Ascending aorta (tissue), 2 donors: ENCODE measurements at regions not wholly inside any gene's neighbourhood (a gene's known extent, or its start where the extent isn't known, plus 50 kb on each side); places are given as distances from the start of the nearest gene placed in this dataset.

ENCODE experiments used
- DNase-seq, 2 donors: peaks; one replicate each; pipeline ENCODE4 v3.0.0-alpha.2; 2019; ENCODE audit warnings: low spot score in 2 of 2
- H3K27ac ChIP-seq, 2 donors: fragments of 200-600 bp; sonication (generic); one replicate each; pipeline ENCODE4 v1.5.1; 2016 to 2017; ENCODE audit warnings: mild to moderate bottlenecking in 1 of 2
- H3K27me3 ChIP-seq: fragments of 200-600 bp; sonication (generic); one replicate; pipeline ENCODE4 v1.5.1; 2017
- H3K36me3 ChIP-seq, 2 donors: fragments of 200-600 bp; sonication (generic); one replicate each; pipeline ENCODE4 v1.5.1; 2016
- H3K4me1 ChIP-seq, 2 donors: fragments of 200-600 bp; sonication (generic); one replicate each; pipeline ENCODE4 v1.5.1; 2016 to 2017; ENCODE audit warnings: mild to moderate bottlenecking in 1 of 2
- H3K4me3 ChIP-seq, 2 donors: fragments of 200-600 bp; sonication (generic); one replicate each; pipeline ENCODE4 v1.5.1; 2016 to 2017; ENCODE audit warnings: mild to moderate bottlenecking in 1 of 2
- H3K9me3 ChIP-seq, 2 donors: fragments of 200-600 bp; sonication (generic); one replicate each; pipeline ENCODE4 v1.5.1; 2016
- CTCF ChIP-seq, 3 experiments: fragments of 200-600 bp in 2 of 3; fragments of 450-650 bp in 1 of 3; sonication (generic) in 2 of 3; IDR thresholded peaks; one replicate each; pipeline ENCODE4 v1.5.1; 2016 to 2019; ENCODE audit warnings: antibody characterized with exemption in 3 of 3, mild to moderate bottlenecking in 1 of 3, moderate library complexity in 1 of 3
- intact Hi-C: fragments of 100-400 bp; cut with DNase I; formaldehyde crosslinking; loops from one replicate; pipeline ENCODE4 v1.15.1; 2023

GRCh38 chr16:86808863-86809444, 230.6 kb downstream of the FOXL1 start:
- Histone ChIP-seq H3K4me3 (no peak overlapping the region), H3K27me3 (no peaks in the 10 kb centered on the region), H3K27ac (no peak overlapping the region), H3K36me3 (no peaks in the 10 kb centered on the region), H3K9me3 (no peaks in the 10 kb centered on the region), H3K4me1 (no peaks in the 10 kb centered on the region)
- no peak for DNase-seq
- TF ChIP-seq CTCF (IDR thresholded peaks at IDR 0.05): no peak
- intact Hi-C loops: no loop called here

- Histone ChIP-seq H3K4me3 (no peak overlapping the region), H3K9me3 (no peaks in the 10 kb centered on the region), H3K4me1 (no peaks in the 10 kb centered on the region), H3K27ac (no peak overlapping the region), H3K36me3 (no peaks in the 10 kb centered on the region), H3K27me3 (no peaks in the 10 kb centered on the region)
- intact Hi-C loops: no loop called here
- DNase-seq: no peak
- no peak for TF ChIP-seq CTCF (IDR thresholded peaks at IDR 0.05)
These were observed 231.2 kb downstream of the FOXL1 start for GRCh38 chr16:86809458-86809955.

- no peaks in the 10 kb centered on the region for H3K9me3 ChIP-seq
- intact Hi-C loops: no loop called here
- no peak overlapping the region for H3K4me3 ChIP-seq
- H3K27ac ChIP-seq: no peak overlapping the region
- no peak for DNase-seq
- TF ChIP-seq CTCF (IDR thresholded peaks at IDR 0.05): no peak
- no peaks in the 10 kb centered on the region for H3K4me1 ChIP-seq
- H3K36me3 ChIP-seq: no peaks in the 10 kb centered on the region
- no peaks in the 10 kb centered on the region for H3K27me3 ChIP-seq
These were observed 231.7 kb downstream of the FOXL1 start for GRCh38 chr16:86810062-86810461.

- Histone ChIP-seq H3K4me1 (no peaks in the 10 kb centered on the region), H3K4me3 (no peak overlapping the region), H3K36me3 (no peaks in the 10 kb centered on the region), H3K27ac (no peak overlapping the region), H3K9me3 (no peaks in the 10 kb centered on the region), H3K27me3 (no peaks in the 10 kb centered on the region)
- intact Hi-C loops: no loop called here
- DNase-seq: no peak
- TF ChIP-seq CTCF (IDR thresholded peaks at IDR 0.05): no peak
These were observed 234.1 kb downstream of the FOXL1 start for GRCh38 chr16:86812363-86812970.

GRCh38 chr16:86814256-86814655, 235.9 kb downstream of the FOXL1 start:
- no peaks in the 10 kb centered on the region for H3K9me3 ChIP-seq
- no peak for DNase-seq
- no peaks in the 10 kb centered on the region for H3K27me3 ChIP-seq

More at GRCh38 chr16:86814256-86814655, 235.9 kb downstream of the FOXL1 start:
- intact Hi-C loops: no loop called here
- Histone ChIP-seq H3K36me3 (no peaks in the 10 kb centered on the region), H3K27ac (no peak overlapping the region), H3K4me1 (peaks cover 0 to 11% of the 10 kb centered on the region in 2 donors), H3K4me3 (no peak overlapping the region)
- TF ChIP-seq CTCF (IDR thresholded peaks at IDR 0.05): no peak
